ENCODE measurements at regions not wholly inside any gene's neighbourhood (a gene's known extent, or its start where the extent isn't known, plus 50 kb on each side); places are given as distances from the start of the nearest gene placed in this dataset.

GRCh38 chr15:97386940-97387339, 573.6 kb upstream of the ARRDC4 start:
- Histone ChIP-seq H3K4me3 (no peak overlapping the region), H3K9me3 (no peaks in the 10 kb centered on the region), H3K4me1 (no peaks in the 10 kb centered on the region), H3K36me3 (no peaks in the 10 kb centered on the region), H3K27me3 (no peaks in the 10 kb centered on the region), H3K27ac (no peak overlapping the region)
- in situ Hi-C loops (cut with MboI; ENCODE audit: low sequenced_read_pairs in 4 of 4) (no loop called here), intact Hi-C loops (cut with DNase I; ENCODE audit: low total_unique reads) (no loop called here)
- ATAC-seq = no peak
- no peak for TF ChIP-seq POLR2A (IDR thresholded peaks at IDR 0.05)
- TF ChIP-seq CTCF (IDR thresholded peaks at IDR 0.05 in 4 of 5, conservative IDR thresholded peaks at IDR 0.05 in 1 of 5) = no peak
- no peak for DNase-seq

- DNase-seq = no peak
- H3K36me3 ChIP-seq = no peaks in the 10 kb centered on the region
- H3K27ac ChIP-seq = no peak overlapping the region
- no peak overlapping the region for H3K4me3 ChIP-seq
- no peaks in the 10 kb centered on the region for H3K27me3 ChIP-seq
- ATAC-seq = no peak
- TF ChIP-seq CTCF (IDR thresholded peaks at IDR 0.05 in 4 of 5, conservative IDR thresholded peaks at IDR 0.05 in 1 of 5) (no peak), POLR2A (IDR thresholded peaks at IDR 0.05) (no peak)
- intact Hi-C loops (cut with DNase I; ENCODE audit: low total_unique reads) (no loop called here), in situ Hi-C loops (cut with MboI; ENCODE audit: low sequenced_read_pairs in 4 of 4) (no loop called here)
- no peaks in the 10 kb centered on the region for H3K9me3 ChIP-seq
- H3K4me1 ChIP-seq = no peaks in the 10 kb centered on the region
Measured at GRCh38 chr15:97401195-97401594, 559.3 kb upstream of the ARRDC4 start.

GRCh38 chr15:97401970-97402369, 558.5 kb upstream of the ARRDC4 start:
- in situ Hi-C loops (cut with MboI; ENCODE audit: low sequenced_read_pairs in 4 of 4) = no loop called here
- Histone ChIP-seq H3K36me3 (no peaks in the 10 kb centered on the region), H3K9me3 (no peaks in the 10 kb centered on the region), H3K27me3 (no peaks in the 10 kb centered on the region), H3K27ac (no peak overlapping the region), H3K4me1 (no peaks in the 10 kb centered on the region), H3K4me3 (no peak overlapping the region)
- intact Hi-C loops (cut with DNase I; ENCODE audit: low total_unique reads) = no loop called here
- DNase-seq (no peak), ATAC-seq (no peak)
- TF ChIP-seq POLR2A (IDR thresholded peaks at IDR 0.05) (no peak), CTCF (IDR thresholded peaks at IDR 0.05 in 4 of 5, conservative IDR thresholded peaks at IDR 0.05 in 1 of 5) (no peak)

- no peak for DNase-seq
- H3K9me3 ChIP-seq = no peaks in the 10 kb centered on the region
- no peak overlapping the region for H3K27ac ChIP-seq
- no peaks in the 10 kb centered on the region for H3K36me3 ChIP-seq
- no peaks in the 10 kb centered on the region for H3K27me3 ChIP-seq
- no peak overlapping the region for H3K4me3 ChIP-seq
- intact Hi-C loops (cut with DNase I; ENCODE audit: low total_unique reads) = no loop called here
- in situ Hi-C loops (cut with MboI; ENCODE audit: low sequenced_read_pairs in 4 of 4) = no loop called here
- no peaks in the 10 kb centered on the region for H3K4me1 ChIP-seq
- TF ChIP-seq POLR2A (IDR thresholded peaks at IDR 0.05) (no peak), CTCF (IDR thresholded peaks at IDR 0.05 in 4 of 5, conservative IDR thresholded peaks at IDR 0.05 in 1 of 5) (no peak)
- no peak for ATAC-seq
Measured at GRCh38 chr15:97406841-97407240, 553.7 kb upstream of the ARRDC4 start.

- intact Hi-C loops (cut with DNase I; ENCODE audit: low total_unique reads) = no loop called here
- Histone ChIP-seq H3K4me3 (no peak overlapping the region), H3K4me1 (no peaks in the 10 kb centered on the region), H3K27ac (no peak overlapping the region), H3K36me3 (no peaks in the 10 kb centered on the region), H3K9me3 (no peaks in the 10 kb centered on the region), H3K27me3 (no peaks in the 10 kb centered on the region)
- ATAC-seq = no peak
- DNase-seq = no peak
- TF ChIP-seq POLR2A (IDR thresholded peaks at IDR 0.05) (no peak), CTCF (IDR thresholded peaks at IDR 0.05 in 4 of 5, conservative IDR thresholded peaks at IDR 0.05 in 1 of 5) (no peak)
- in situ Hi-C loops (cut with MboI; ENCODE audit: low sequenced_read_pairs in 4 of 4) = no loop called here
Measured at GRCh38 chr15:97410897-97411575, 549.5 kb upstream of the ARRDC4 start.

Data from gastrocnemius medialis (tissue), 4 donors.